MM.1S (cell line): ENCODE measurements at regions not wholly inside any gene's neighbourhood (a gene's known extent, or its start where the extent isn't known, plus 50 kb on each side); places are given as distances from the start of the nearest gene placed in this dataset.

Source experiments
- CTCF ChIP-seq: fragments of 300-600 bp; sonication (generic); IDR thresholded peaks from 2 replicates; pipeline ENCODE4 v1.5.1; 2016; ENCODE audit warnings: antibody characterized with exemption, low read length, mixed read lengths
- EZH2 ChIP-seq: fragments of 300-600 bp; sonication (generic); optimal IDR thresholded peaks from 2 replicates; pipeline ENCODE3; 2017; ENCODE audit warnings: low read depth, mild to moderate bottlenecking, antibody characterized with exemption, low read length, mixed read lengths

GRCh38 chr12:59867689-59868088 is 271.9 kb downstream of the SLC16A7 start:
- no peak for TF ChIP-seq CTCF
- TF ChIP-seq EZH2, result no peak
